Renal cortical epithelial cell (primary cell): ENCODE measurements at regions not wholly inside any gene's neighbourhood (a gene's known extent, or its start where the extent isn't known, plus 50 kb on each side); places are given as distances from the start of the nearest gene placed in this dataset.
"Not testable (repeated sequence)": the region's sequence is repeated elsewhere in the genome, so short reads cannot be mapped to it uniquely, and the experiment has no call there.

Source experiments
- DNase-seq: peaks from one replicate; pipeline ENCODE4 v3.0.0-alpha.2; 2011; ENCODE audit warnings: low read depth

- no peak for DNase-seq
Observed at GRCh38 chr11:45386972-45387371, 100.8 kb upstream of the SYT13 start.

- no peak for DNase-seq
Observed at GRCh38 chr11:45385844-45386243, 99.7 kb upstream of the SYT13 start.

GRCh38 chr11:45385423-45385822 is 99.3 kb upstream of the SYT13 start:
- DNase-seq = no peak

DNA sequence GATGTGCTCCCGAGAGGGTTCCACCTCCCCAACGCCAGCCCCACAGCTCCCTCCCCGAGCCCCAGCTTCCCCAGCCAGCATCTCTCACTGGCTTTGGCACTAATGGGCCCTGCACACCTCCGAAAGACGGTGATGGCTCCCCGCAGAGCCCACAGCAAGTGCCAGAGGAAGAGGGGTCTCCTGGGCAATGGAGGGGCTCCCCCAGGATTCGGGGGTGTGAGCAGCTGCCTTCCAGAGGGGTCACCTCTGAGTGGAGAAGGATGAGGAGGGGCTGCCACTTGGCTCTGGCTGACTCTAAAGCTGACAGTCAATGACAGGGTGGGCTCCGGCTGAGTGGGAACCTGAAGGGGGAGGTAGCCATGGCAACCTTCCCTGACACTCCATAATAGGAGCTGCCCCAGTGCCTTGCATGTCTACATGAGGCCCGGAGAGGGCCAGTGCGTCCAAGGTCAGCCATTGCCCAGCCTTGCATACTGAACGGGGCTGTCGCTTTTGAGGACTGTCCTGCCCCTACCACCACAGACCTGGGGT is 98.6 kb upstream of the SYT13 start:
- DNase-seq = no peak

- DNase-seq = no peak
Observed at GRCh38 chr11:45384016-45384415, 97.9 kb upstream of the SYT13 start.

- peak; percentile 2 for DNase-seq
Observed at GRCh38 chr11:45383224-45383623, 97.1 kb upstream of the SYT13 start.

DNA sequence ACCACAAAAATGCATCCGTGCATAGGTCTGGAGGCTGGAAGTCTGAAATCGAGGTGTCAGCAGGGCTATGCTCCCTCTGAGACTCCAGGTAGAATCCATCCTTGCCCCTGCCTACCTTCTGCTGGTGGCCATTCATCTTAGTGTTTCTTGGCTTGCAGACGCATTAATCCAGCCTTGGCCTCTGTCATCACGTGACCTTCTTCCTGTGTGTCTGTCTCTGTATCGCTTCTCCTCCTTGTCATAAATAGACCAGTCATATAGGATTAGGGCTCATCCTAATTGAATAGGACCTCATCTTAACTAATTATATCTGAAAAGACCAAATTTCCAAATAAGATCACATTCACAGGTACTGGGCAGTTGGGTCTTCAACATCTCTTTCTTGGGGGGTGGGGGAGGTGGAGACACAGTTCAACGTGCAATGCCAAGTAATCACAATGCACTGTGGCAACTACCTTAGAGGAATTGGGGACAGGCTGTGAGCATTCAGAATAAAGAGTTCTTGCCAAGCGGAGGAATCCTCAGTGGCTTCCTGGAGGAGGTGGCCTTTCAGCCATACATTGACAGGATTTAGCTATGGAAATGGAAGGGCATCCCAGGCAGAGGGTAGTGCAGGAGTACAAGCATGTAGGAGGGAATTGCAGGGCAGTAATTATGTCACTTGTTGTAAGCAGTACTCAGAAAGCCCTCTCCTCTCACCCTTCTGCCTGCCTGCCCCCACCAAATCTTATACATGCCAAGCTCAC is 96.2 kb upstream of the SYT13 start:
- DNase-seq = no peak

- DNase-seq = no peak
Observed at GRCh38 chr11:45379162-45379863, 93.2 kb upstream of the SYT13 start.

GRCh38 chr11:45378516-45378915 is 92.4 kb upstream of the SYT13 start:
- no peak for DNase-seq

DNA sequence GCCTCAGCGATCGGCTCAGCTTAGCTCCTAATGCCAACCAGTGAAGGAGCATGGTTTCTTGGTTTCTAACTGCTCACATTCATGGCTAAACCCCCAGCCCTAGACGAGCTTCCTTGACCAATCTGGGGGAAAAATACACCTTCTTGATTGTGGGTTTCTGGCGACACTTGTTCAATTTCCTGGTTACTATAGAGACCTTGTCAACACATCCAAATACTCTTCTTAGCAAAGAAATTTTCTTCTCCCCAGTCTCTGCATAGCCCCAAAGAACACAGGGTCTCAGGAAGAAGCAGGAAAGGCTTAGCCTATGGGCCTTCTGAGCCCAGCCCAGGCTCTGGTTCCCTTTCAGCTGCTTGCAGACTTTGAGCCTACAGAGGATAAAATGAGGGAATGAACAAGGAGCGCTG is 88.5 kb upstream of the SYT13 start:
- DNase-seq = no peak

GRCh38 chr11:45374130-45374529 is 88.0 kb upstream of the SYT13 start:
- no peak for DNase-seq

GRCh38 chr11:45373506-45374035 is 87.4 kb upstream of the SYT13 start:
- DNase-seq = no peak

GRCh38 chr11:45372414-45372813 is 86.3 kb upstream of the SYT13 start:
- DNase-seq = not testable (repeated sequence)

- peak; percentile 44 for DNase-seq
Observed at GRCh38 chr11:45371251-45372115, 85.3 kb upstream of the SYT13 start.

GRCh38 chr11:45369313-45369712 is 83.2 kb upstream of the SYT13 start:
- no peak for DNase-seq

GRCh38 chr11:45368697-45369096 is 82.6 kb upstream of the SYT13 start:
- DNase-seq = no peak

DNA sequence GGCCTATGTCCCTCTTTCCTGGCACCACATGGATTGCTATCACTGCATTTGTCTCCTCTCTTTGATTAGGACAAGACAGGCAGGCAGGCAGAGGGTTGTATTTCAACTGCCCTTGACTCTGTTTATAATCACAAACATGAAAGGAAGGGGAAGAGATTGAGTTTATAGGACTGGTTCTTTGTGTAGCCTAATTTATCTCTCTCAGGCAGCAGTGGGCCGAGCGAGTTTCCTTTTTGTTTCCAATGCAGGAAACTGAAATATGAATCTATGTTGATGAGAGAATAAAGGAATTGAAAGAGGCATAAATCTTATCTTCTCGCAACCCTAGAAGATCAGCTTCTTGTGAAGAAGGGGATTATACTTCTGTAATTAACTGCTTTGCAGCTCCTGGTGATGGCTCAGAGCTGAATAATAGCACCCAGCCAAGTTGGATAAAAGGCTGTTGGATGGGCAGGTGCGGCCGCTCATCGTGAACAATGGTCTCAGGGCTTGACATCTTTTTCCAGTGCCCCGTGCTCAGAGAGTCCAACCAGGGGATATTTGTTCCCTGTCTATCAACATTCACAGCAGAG is 80.6 kb upstream of the SYT13 start:
- no peak for DNase-seq

GRCh38 chr11:45365961-45366618 is 79.9 kb upstream of the SYT13 start:
- no peak for DNase-seq

- no peak for DNase-seq
Observed at GRCh38 chr11:45362636-45363035, 76.5 kb upstream of the SYT13 start.

- DNase-seq = no peak
Observed at GRCh38 chr11:45361551-45361950, 75.4 kb upstream of the SYT13 start.

- no peak for DNase-seq
Observed at GRCh38 chr11:45355706-45356041, 69.5 kb upstream of the SYT13 start.
